DOHH2 (cell line): ENCODE measurements at regions not wholly inside any gene's neighbourhood (a gene's known extent, or its start where the extent isn't known, plus 50 kb on each side); places are given as distances from the start of the nearest gene placed in this dataset.

Experiments used
- H3F3A ChIP-seq: fragments of 200-600 bp; sonication (generic), shearing (Covaris generic); 2 replicates; pipeline ENCODE4 v1.6.0; 2016; ENCODE audit warnings: antibody characterized with exemption, mild to moderate bottlenecking; ENCODE audit not compliant: control insufficient read depth, insufficient read depth
- H3K27ac ChIP-seq: fragments of 200-600 bp; sonication (generic); 2 replicates; pipeline ENCODE4 v1.5.1; 2014; ENCODE audit warnings: low read depth, mild to moderate bottlenecking, low read length, moderate library complexity
- H3K27me3 ChIP-seq: fragments of 200-600 bp; sonication (generic); 2 replicates; pipeline ENCODE4 v1.6.1; 2014; ENCODE audit warnings: mild to moderate bottlenecking, low read length, mixed read lengths; ENCODE audit not compliant: control insufficient read depth
- H3K36me3 ChIP-seq: fragments of 200-600 bp; sonication (generic); 2 replicates; pipeline ENCODE4 v1.6.1; 2014; ENCODE audit warnings: mild to moderate bottlenecking, low read length, moderate library complexity, mixed read lengths; ENCODE audit not compliant: control insufficient read depth
- H3K4me1 ChIP-seq: fragments of 200-600 bp; sonication (generic); 2 replicates; pipeline ENCODE4 v1.6.1; 2014; ENCODE audit warnings: mild to moderate bottlenecking, low read length, mixed read lengths; ENCODE audit not compliant: control insufficient read depth
- H3K4me2 ChIP-seq: fragments of 200-600 bp; sonication (generic); 2 replicates; pipeline ENCODE4 v1.6.0; 2014; ENCODE audit warnings: mild to moderate bottlenecking, low read length, moderate library complexity
- H3K4me3 ChIP-seq: fragments of 200-600 bp; sonication (generic); 2 replicates; pipeline ENCODE4 v1.5.1; 2014; ENCODE audit warnings: mild to moderate bottlenecking, low read length, mixed read lengths
- H3K79me2 ChIP-seq: fragments of 200-600 bp; sonication (generic); 2 replicates; pipeline ENCODE4 v1.6.1; 2014; ENCODE audit warnings: mild to moderate bottlenecking, low read length, mixed read lengths; ENCODE audit not compliant: control insufficient read depth
- H3K9me2 ChIP-seq: fragments of 200-600 bp; sonication (generic); replicated peaks from 2 replicates; pipeline ENCODE4 v1.6.1; 2014; ENCODE audit warnings: mild to moderate bottlenecking, low read length, mixed read lengths; ENCODE audit not compliant: control insufficient read depth
- H3K9me3 ChIP-seq: fragments of 200-600 bp; sonication (generic); 2 replicates; pipeline ENCODE4 v1.6.1; 2014; ENCODE audit warnings: antibody characterized with exemption, low read length, mixed read lengths; ENCODE audit not compliant: control insufficient read depth, insufficient read depth
- H4K20me1 ChIP-seq: fragments of 200-600 bp; sonication (generic); 2 replicates; pipeline ENCODE4 v1.6.0; 2014; ENCODE audit warnings: low read depth, mild to moderate bottlenecking, antibody characterized with exemption, low read length, moderate library complexity; ENCODE audit not compliant: control insufficient read depth, insufficient read depth
- EZH2phosphoT487 ChIP-seq: fragments of 200-600 bp; sonication (generic); IDR thresholded peaks from 2 replicates; pipeline ENCODE4 v1.6.1; 2017; ENCODE audit warnings: borderline replicate concordance, mild to moderate bottlenecking, antibody characterized with exemption, low read length, moderate library complexity, mixed read lengths
- TF ChIP-seq, protein P1 (sequence below): fragments of 200-600 bp; sonication (generic); IDR thresholded peaks from one replicate; pipeline ENCODE4 v1.5.1; 2014; ENCODE audit warnings: antibody characterized with exemption, mild to moderate bottlenecking, low read depth, low read length; ENCODE audit not compliant: poor library complexity, severe bottlenecking

DNA sequence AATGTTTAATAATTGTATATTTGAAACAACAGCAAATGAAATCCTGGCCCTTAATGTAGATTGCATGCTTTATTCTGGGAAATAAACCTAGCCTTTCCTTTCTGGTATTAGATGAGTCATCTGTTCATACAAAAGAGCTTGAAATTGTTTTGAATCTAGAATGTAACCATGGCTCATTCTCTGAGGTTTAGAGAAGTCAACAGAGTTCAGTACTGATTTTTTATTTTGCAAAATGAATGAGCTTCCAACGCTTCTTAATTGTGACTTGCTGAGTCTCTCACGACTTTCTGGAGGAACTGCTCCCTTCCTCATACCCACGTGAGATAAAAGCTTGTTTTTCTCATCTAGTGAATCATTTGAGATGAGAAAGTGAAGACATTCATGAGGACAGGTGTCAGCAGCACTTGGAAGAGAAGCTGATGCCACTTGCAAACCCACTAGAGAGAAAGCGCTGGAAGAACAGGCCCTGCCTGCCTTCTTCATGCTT is 509.6 kb downstream of the VRK1 start:
- H3K4me1 ChIP-seq: no peaks in the 10 kb centered on the region
- no peaks in the 10 kb centered on the region for H3F3A ChIP-seq
- H3K27me3 ChIP-seq: 0 out of 2 replicates have a peak, but pooled peaks cover 2% of the 10 kb centered on the region
- H3K9me2 ChIP-seq: no peaks in the 10 kb centered on the region
- H3K4me2 ChIP-seq: no peak overlapping the region
- H3K27ac ChIP-seq: no peak overlapping the region
- no peaks in the 10 kb centered on the region for H3K9me3 ChIP-seq
- TF ChIP-seq, protein P1, sequence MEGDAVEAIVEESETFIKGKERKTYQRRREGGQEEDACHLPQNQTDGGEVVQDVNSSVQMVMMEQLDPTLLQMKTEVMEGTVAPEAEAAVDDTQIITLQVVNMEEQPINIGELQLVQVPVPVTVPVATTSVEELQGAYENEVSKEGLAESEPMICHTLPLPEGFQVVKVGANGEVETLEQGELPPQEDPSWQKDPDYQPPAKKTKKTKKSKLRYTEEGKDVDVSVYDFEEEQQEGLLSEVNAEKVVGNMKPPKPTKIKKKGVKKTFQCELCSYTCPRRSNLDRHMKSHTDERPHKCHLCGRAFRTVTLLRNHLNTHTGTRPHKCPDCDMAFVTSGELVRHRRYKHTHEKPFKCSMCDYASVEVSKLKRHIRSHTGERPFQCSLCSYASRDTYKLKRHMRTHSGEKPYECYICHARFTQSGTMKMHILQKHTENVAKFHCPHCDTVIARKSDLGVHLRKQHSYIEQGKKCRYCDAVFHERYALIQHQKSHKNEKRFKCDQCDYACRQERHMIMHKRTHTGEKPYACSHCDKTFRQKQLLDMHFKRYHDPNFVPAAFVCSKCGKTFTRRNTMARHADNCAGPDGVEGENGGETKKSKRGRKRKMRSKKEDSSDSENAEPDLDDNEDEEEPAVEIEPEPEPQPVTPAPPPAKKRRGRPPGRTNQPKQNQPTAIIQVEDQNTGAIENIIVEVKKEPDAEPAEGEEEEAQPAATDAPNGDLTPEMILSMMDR: no peak
- TF ChIP-seq EZH2phosphoT487: no peak
- no peaks in the 10 kb centered on the region for H3K36me3 ChIP-seq
- no peaks in the 10 kb centered on the region for H3K79me2 ChIP-seq
- H4K20me1 ChIP-seq: no peaks in the 10 kb centered on the region
- no peak overlapping the region for H3K4me3 ChIP-seq

DNA sequence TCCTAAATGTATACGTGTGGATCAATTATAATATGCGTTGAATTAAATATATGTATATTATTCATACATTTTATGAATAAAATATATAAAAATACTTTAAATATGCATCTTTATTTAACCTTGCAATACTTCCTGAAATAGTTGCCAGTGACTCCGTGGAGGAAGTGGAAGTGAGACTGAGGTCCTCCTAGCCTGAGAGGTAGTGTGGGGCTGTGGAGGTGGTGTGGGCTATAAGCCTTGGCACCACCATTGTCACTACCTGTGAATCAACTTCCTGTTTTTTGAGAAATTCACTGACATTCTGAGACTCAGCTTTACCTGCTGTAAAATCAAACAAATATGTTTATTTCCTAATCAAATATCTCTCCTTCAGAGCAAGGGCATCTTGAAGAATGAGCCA is 514.2 kb downstream of the VRK1 start:
- TF ChIP-seq, protein P1: no peak
- no peak for TF ChIP-seq EZH2phosphoT487
- Histone ChIP-seq H4K20me1 (no peaks in the 10 kb centered on the region), H3K4me1 (no peaks in the 10 kb centered on the region), H3F3A (no peaks in the 10 kb centered on the region), H3K27ac (no peak overlapping the region), H3K9me3 (no peaks in the 10 kb centered on the region), H3K9me2 (no peaks in the 10 kb centered on the region), H3K27me3 (no peaks in the 10 kb centered on the region), H3K4me2 (no peak overlapping the region), H3K4me3 (no peak overlapping the region), H3K36me3 (no peaks in the 10 kb centered on the region), H3K79me2 (no peaks in the 10 kb centered on the region)

DNA sequence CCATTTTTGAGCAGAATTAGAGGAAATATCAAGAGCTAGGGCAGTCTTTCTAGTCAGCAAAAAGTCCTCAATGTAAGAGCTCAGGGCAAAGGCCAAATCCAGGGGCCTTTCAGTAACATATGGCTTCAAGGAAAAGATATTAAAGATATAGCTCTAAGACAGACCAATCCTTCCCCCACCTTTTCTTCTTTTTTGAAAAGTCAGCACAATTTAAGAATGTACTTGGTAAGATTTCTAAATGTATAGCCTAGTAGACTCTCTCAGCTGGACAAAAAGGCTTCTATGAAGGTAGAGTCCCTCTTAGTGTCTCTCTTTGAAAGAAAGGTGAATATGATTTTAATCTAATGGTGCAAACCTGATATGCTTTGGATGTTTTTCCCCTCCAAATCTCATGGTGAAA is 515.7 kb downstream of the VRK1 start:
- Histone ChIP-seq H3K79me2 (no peaks in the 10 kb centered on the region), H3K9me3 (no peaks in the 10 kb centered on the region), H3K9me2 (no peaks in the 10 kb centered on the region), H3K4me1 (no peaks in the 10 kb centered on the region), H4K20me1 (no peaks in the 10 kb centered on the region), H3K27ac (no peak overlapping the region), H3K27me3 (no peaks in the 10 kb centered on the region), H3F3A (no peaks in the 10 kb centered on the region), H3K4me3 (no peak overlapping the region), H3K4me2 (no peak overlapping the region), H3K36me3 (no peaks in the 10 kb centered on the region)
- TF ChIP-seq EZH2phosphoT487: no peak
- TF ChIP-seq, protein P1: no peak
